ENCODE measurements at regions not wholly inside any gene's neighbourhood (a gene's known extent, or its start where the extent isn't known, plus 50 kb on each side); places are given as distances from the start of the nearest gene placed in this dataset.

DNA sequence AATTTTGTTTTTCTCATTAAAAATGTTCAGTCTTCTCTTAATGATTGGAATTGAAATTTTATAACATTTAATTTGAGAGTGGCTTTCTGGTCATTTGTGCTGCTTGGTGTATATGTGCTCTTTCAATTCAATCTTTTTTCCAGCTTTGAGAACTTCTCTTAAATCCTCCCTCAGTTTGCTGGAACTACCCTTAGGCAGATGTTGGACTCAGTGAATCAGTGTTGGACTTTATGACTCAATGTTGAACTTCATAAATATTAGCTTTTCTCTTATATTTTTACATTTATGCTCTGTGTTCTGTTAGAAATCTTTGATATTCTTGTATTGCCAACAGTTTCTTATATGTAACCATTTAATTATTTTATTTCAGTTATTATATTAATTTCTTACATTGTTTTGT lies 935.5 kb upstream of the FBXO33 start:
- TF ChIP-seq, protein P1, sequence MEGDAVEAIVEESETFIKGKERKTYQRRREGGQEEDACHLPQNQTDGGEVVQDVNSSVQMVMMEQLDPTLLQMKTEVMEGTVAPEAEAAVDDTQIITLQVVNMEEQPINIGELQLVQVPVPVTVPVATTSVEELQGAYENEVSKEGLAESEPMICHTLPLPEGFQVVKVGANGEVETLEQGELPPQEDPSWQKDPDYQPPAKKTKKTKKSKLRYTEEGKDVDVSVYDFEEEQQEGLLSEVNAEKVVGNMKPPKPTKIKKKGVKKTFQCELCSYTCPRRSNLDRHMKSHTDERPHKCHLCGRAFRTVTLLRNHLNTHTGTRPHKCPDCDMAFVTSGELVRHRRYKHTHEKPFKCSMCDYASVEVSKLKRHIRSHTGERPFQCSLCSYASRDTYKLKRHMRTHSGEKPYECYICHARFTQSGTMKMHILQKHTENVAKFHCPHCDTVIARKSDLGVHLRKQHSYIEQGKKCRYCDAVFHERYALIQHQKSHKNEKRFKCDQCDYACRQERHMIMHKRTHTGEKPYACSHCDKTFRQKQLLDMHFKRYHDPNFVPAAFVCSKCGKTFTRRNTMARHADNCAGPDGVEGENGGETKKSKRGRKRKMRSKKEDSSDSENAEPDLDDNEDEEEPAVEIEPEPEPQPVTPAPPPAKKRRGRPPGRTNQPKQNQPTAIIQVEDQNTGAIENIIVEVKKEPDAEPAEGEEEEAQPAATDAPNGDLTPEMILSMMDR (conservative IDR thresholded peaks at IDR 0.05; ENCODE audit: low read depth, low read length): no peak
- TF ChIP-seq EZH2 (IDR thresholded peaks at IDR 0.05; ENCODE audit: low read length, unreplicated experiment): no peak
